MCF 10A (cell line): ENCODE measurements at regions not wholly inside any gene's neighbourhood (a gene's known extent, or its start where the extent isn't known, plus 50 kb on each side); places are given as distances from the start of the nearest gene placed in this dataset.

Experiments
- BruUV-seq: library from RNA; stranded (reverse); fragments of 400-500 nt; replicated peaks from 2 replicates; lab custom pipeline; 2021; lab: Mats Ljungman, UMichigan
- CTCF ChIA-PET: fragments of 300-600 bp; sonication (Branson Sonifier 250); formaldehyde crosslinking; extraction: SDS; loops from one replicate; lab custom pipeline; 2021; ENCODE audit warnings: antibody characterized with exemption, inconsistent platforms; lab: Yijun Ruan, JAX
- POLR2A ChIA-PET: fragments of 300-600, 350-650 bp; sonication (Branson Sonifier 250); formaldehyde crosslinking; extraction: SDS; loops from one replicate; lab custom pipeline; 2020; ENCODE audit warnings: antibody characterized with exemption, inconsistent platforms; lab: Yijun Ruan, JAX
- DNase-seq: peaks from one replicate; pipeline ENCODE4 v3.0.0-alpha.2; 2018; ENCODE audit not compliant: unreplicated experiment
- H3K27ac Mint-ChIP-seq: one replicate; pipeline ENCODE4 v1.8.0; 2022; ENCODE audit warnings: mild to moderate bottlenecking, low read depth, mixed read lengths; ENCODE audit not compliant: unreplicated experiment
- H3K27me3 Mint-ChIP-seq: one replicate; pipeline ENCODE4 v1.8.0; 2022; ENCODE audit warnings: mixed read lengths; ENCODE audit not compliant: insufficient read depth, unreplicated experiment
- H3K36me3 Mint-ChIP-seq: one replicate; pipeline ENCODE4 v1.8.0; 2022; ENCODE audit warnings: mild to moderate bottlenecking, moderate library complexity, mixed read lengths; ENCODE audit not compliant: insufficient read depth, unreplicated experiment
- H3K4me1 Mint-ChIP-seq: one replicate; pipeline ENCODE4 v1.8.0; 2022; ENCODE audit warnings: mixed read lengths; ENCODE audit not compliant: insufficient read depth, unreplicated experiment
- H3K4me3 Mint-ChIP-seq: one replicate; pipeline ENCODE4 v1.8.0; 2022; ENCODE audit warnings: mild to moderate bottlenecking, moderate library complexity, mixed read lengths; ENCODE audit not compliant: unreplicated experiment
- H3K9me3 Mint-ChIP-seq: one replicate; pipeline ENCODE4 v1.8.0; 2022; ENCODE audit warnings: mixed read lengths; ENCODE audit not compliant: unreplicated experiment
- intact Hi-C: fragments of 100-400 bp; cut with micrococcal nuclease; formaldehyde crosslinking; loops from 2 replicates; pipeline ENCODE4 v1.14.1; 2022
- TF ChIP-seq, protein P1 (sequence below): fragments of 200-600 bp; IDR thresholded peaks from one replicate; pipeline ENCODE4 v1.8.0; 2022; ENCODE audit warnings: antibody characterized with exemption, mild to moderate bottlenecking; ENCODE audit not compliant: unreplicated experiment

GRCh38 chr2:41940060-41940744 lies 107.6 kb upstream of the PKDCC start:
- no TSS peak for BruUV-seq
- TF ChIP-seq, protein P1, sequence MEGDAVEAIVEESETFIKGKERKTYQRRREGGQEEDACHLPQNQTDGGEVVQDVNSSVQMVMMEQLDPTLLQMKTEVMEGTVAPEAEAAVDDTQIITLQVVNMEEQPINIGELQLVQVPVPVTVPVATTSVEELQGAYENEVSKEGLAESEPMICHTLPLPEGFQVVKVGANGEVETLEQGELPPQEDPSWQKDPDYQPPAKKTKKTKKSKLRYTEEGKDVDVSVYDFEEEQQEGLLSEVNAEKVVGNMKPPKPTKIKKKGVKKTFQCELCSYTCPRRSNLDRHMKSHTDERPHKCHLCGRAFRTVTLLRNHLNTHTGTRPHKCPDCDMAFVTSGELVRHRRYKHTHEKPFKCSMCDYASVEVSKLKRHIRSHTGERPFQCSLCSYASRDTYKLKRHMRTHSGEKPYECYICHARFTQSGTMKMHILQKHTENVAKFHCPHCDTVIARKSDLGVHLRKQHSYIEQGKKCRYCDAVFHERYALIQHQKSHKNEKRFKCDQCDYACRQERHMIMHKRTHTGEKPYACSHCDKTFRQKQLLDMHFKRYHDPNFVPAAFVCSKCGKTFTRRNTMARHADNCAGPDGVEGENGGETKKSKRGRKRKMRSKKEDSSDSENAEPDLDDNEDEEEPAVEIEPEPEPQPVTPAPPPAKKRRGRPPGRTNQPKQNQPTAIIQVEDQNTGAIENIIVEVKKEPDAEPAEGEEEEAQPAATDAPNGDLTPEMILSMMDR: no peak
- Mint-ChIP-seq H3K4me3 (no peak overlapping the region), H3K9me3 (no peaks in the 10 kb centered on the region), H3K4me1 (no peaks in the 10 kb centered on the region), H3K27me3 (peaks cover 26% of the 10 kb centered on the region), H3K27ac (no peak overlapping the region), H3K36me3 (no peaks in the 10 kb centered on the region)
- intact Hi-C loops: no loop called here
- no peak for DNase-seq
- ChIA-PET POLR2A (no interaction called here), CTCF (no interaction called here)

DNA sequence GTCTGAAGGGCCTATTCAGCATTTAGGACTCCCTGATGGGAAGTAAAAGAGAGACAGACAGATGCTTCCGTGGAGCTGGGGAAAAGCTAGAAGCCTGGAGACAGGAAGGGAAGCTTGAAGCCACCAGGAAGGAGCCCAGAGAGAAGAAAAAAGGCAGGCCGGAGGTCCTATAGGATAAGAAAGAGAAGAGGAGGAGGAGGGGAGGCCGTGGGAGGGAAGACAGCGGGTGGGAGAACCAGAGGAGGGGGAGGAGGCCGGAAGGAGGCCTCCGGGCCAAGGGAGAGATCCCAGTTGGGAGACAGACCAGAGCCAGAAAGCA lies 107.1 kb upstream of the PKDCC start:
- ChIA-PET CTCF (no interaction called here), POLR2A (interaction anchor here (1.0 kb wide), 1 partner anchor 30 kb away, joined by 3 read pairs; no protein-coding TSS in a partner anchor)
- no TSS peak for BruUV-seq
- H3K27me3 Mint-ChIP-seq: peaks cover 31% of the 10 kb centered on the region
- intact Hi-C loops: no loop called here
- no peak overlapping the region for H3K27ac Mint-ChIP-seq
- no peak for DNase-seq
- no peaks in the 10 kb centered on the region for H3K36me3 Mint-ChIP-seq
- TF ChIP-seq, protein P1: no peak
- no peaks in the 10 kb centered on the region for H3K9me3 Mint-ChIP-seq
- no peak overlapping the region for H3K4me3 Mint-ChIP-seq
- no peaks in the 10 kb centered on the region for H3K4me1 Mint-ChIP-seq

GRCh38 chr2:41941831-41942230 lies 106.0 kb upstream of the PKDCC start:
- no TSS peak for BruUV-seq
- DNase-seq: no peak
- Mint-ChIP-seq H3K27me3 (peaks cover 38% of the 10 kb centered on the region), H3K36me3 (no peaks in the 10 kb centered on the region), H3K4me1 (no peaks in the 10 kb centered on the region), H3K4me3 (no peak overlapping the region), H3K27ac (no peak overlapping the region), H3K9me3 (no peaks in the 10 kb centered on the region)
- intact Hi-C loops: no loop called here
- ChIA-PET POLR2A (interaction anchor here (1.0 kb wide), 1 partner anchor 29 kb away, joined by 3 read pairs; no protein-coding TSS in a partner anchor), CTCF (interaction anchor here (0.9 to 3.4 kb wide), 2 partner anchors 145 to 153 kb away, joined by 3 to 13 read pairs; no protein-coding TSS in a partner anchor)
- TF ChIP-seq, protein P1: no peak

GRCh38 chr2:41942278-41942677 lies 105.5 kb upstream of the PKDCC start:
- CTCF ChIA-PET: interaction anchor here (3.4 kb wide), 1 partner anchor 144 kb away, joined by 13 read pairs; no protein-coding TSS in a partner anchor
- POLR2A ChIA-PET: no interaction called here
- no TSS peak for BruUV-seq

More at GRCh38 chr2:41942278-41942677, 105.5 kb upstream of the PKDCC start:
- TF ChIP-seq, protein P1: no peak
- no peak overlapping the region for H3K27ac Mint-ChIP-seq
- H3K4me1 Mint-ChIP-seq: no peaks in the 10 kb centered on the region
- H3K36me3 Mint-ChIP-seq: no peaks in the 10 kb centered on the region
- no peaks in the 10 kb centered on the region for H3K9me3 Mint-ChIP-seq
- peaks cover 38% of the 10 kb centered on the region for H3K27me3 Mint-ChIP-seq
- intact Hi-C loops: no loop called here
- DNase-seq: no peak
- no peak overlapping the region for H3K4me3 Mint-ChIP-seq
